Heart right ventricle (tissue), 16 donors: ENCODE measurements at regions not wholly inside any gene's neighbourhood (a gene's known extent, or its start where the extent isn't known, plus 50 kb on each side); places are given as distances from the start of the nearest gene placed in this dataset.

Experiments
- ATAC-seq, 8 donors: fragments of 200-7000 bp; cut with Tn5 transposase; one replicate each; pipeline ENCODE4 v1.9.1; 2020; ENCODE audit warnings: mild to moderate bottlenecking in 8 of 8, moderate library complexity in 8 of 8, moderate number of reproducible peaks in 1 of 8
- DNase-seq, 2 donors: peaks; one replicate each; pipeline ENCODE4 v3.0.0-alpha.2; 2020
- H3K27ac ChIP-seq, 10 donors: fragments of 200-600 bp; sonication (generic) in 2 of 10; one replicate each; pipeline versions ENCODE4 v1.5.0 to v1.8.0; 2020 to 2022; ENCODE audit warnings: mild to moderate bottlenecking in 3 of 10
- H3K27me3 ChIP-seq, 7 donors: fragments of 200-600 bp; one replicate each; pipeline ENCODE4 v1.8.0; 2021 to 2022; ENCODE audit warnings: mild to moderate bottlenecking in 2 of 7
- H3K36me3 ChIP-seq, 9 donors: fragments of 200-600 bp; sonication (generic) in 1 of 9; one replicate each; pipeline versions ENCODE4 v1.5.0 to v1.8.0; 2020 to 2022; ENCODE audit warnings: mild to moderate bottlenecking in 2 of 9
- H3K4me1 ChIP-seq, 9 donors: fragments of 200-600 bp; sonication (generic) in 1 of 9; one replicate each; pipeline versions ENCODE4 v1.5.0 to v1.8.0; 2020 to 2022; ENCODE audit warnings: mild to moderate bottlenecking in 4 of 9
- H3K4me3 ChIP-seq, 10 donors: fragments of 200-600 bp; sonication (generic) in 2 of 10; one replicate each; pipeline versions ENCODE4 v1.5.0 to v1.8.0; 2020 to 2022; ENCODE audit warnings: mild to moderate bottlenecking in 7 of 10, moderate library complexity in 2 of 10
- H3K9me3 ChIP-seq, 11 donors: fragments of 200-600 bp in 10 of 11; sonication (generic) in 2 of 11; one replicate each; pipeline versions ENCODE4 v1.5.0 to v1.8.0; 2013 to 2022; ENCODE audit warnings: mild to moderate bottlenecking in 2 of 11, control low read depth in 1 of 11, moderate library complexity in 1 of 11
- WGBS, 2 donors: extraction: QIAGEN DNeasy Blood & Tissue Kit; methylation state at CpG; one replicate each; pipeline ENCODE4 v1.1.7; 2013; ENCODE audit warnings: inconsistent platforms in 1 of 2; 5-methylcytosine and 5-hydroxymethylcytosine counted together
- intact Hi-C, 10 donors: fragments of 100-400 bp; cut with DNase I; formaldehyde crosslinking; loops; one replicate each; pipeline versions ENCODE4 v1.11.1 to v1.14.2; 2022
- TF ChIP-seq, protein P1 (sequence below), 9 donors: fragments of 200-600 bp; sonication (generic) in 2 of 9; IDR thresholded peaks; one replicate each; pipeline versions ENCODE4 v1.5.0 to v1.8.0; 2021 to 2022; ENCODE audit warnings: antibody characterized with exemption in 9 of 9, mild to moderate bottlenecking in 5 of 9, moderate library complexity in 1 of 9
- donor health status: Arrhythmogenic right ventricular cardiomyopathy.
- donor health status: ischemic (EF 13 %, LVEDD 7.1; RV severe dilation, severe dysfunction).
- donor health status: healthy with polysubstance abuse.
- donor health status: DM: no; HTN: yes; CAD: no.
- donor health status: DM: no; HTN: no; CAD: no.
- donor health status: ischemic (EF 25% LVEDD 6.9; RV normal size, moderate dysfunction).
- donor health status: ischemic (EF 25% LVEDD 5.7; RV mildly dilated, moderate dysfunction).
- donor health status: healthy.
- donor health status: DM: yes; HTN: yes; CAD: no.
- donor health status: Ischemic cardiomyopathy.
- donor health status: ischemic (EF 35%, LVEDD 5.7; RV mildly dilated, moderate dysfunction).
- donor health status: nonischemic (EF 11% LVEDD 7.7; RV severe dilation, severe dysfunction).
- donor health status: DM: yes; HTN: yes; CAD: no.
- donor health status: PGD.
- donor health status: ischemic (EF 29% LVEDD 5.4; RV normal size, mild dysfunction).
- donor health status: nonischemic (EF 23%, LVEDD 6.1; RV moderate dilation, normal function).

DNA sequence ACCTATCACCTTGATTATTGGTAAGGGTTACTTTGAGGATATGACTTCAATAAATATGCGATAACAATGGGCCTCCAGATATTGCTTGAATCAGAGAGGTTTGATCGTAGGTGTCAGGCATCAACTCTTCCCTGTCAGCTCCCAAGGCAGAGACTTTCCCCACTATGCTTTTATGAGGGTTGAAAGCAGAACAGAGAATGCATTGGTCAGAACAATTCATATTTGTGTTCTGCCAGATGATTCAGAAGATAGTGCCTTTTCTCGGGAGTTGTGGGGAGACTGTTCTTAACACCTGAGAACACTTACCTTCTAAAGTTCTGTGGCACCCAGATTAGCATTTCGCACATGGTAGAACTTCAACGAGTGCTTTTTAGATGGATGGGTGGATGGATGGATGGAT lies 386.3 kb upstream of the CADM1 start:
- 95 to 97% methylated on average over 5 of the region's 5 CpGs for WGBS, 2 donors
- Histone ChIP-seq H3K36me3 (no peaks in the 10 kb centered on the region), H3K9me3 (no peaks in the 10 kb centered on the region), H3K4me1 (peaks cover 0 to 10% (median 7%) of the 10 kb centered on the region in 9 donors), H3K4me3 (no peak overlapping the region), H3K27ac (no peak overlapping the region), H3K27me3 (peaks cover 0 to 3% (median 0%) of the 10 kb centered on the region in 7 donors)
- no peak for ATAC-seq
- TF ChIP-seq, protein P1, sequence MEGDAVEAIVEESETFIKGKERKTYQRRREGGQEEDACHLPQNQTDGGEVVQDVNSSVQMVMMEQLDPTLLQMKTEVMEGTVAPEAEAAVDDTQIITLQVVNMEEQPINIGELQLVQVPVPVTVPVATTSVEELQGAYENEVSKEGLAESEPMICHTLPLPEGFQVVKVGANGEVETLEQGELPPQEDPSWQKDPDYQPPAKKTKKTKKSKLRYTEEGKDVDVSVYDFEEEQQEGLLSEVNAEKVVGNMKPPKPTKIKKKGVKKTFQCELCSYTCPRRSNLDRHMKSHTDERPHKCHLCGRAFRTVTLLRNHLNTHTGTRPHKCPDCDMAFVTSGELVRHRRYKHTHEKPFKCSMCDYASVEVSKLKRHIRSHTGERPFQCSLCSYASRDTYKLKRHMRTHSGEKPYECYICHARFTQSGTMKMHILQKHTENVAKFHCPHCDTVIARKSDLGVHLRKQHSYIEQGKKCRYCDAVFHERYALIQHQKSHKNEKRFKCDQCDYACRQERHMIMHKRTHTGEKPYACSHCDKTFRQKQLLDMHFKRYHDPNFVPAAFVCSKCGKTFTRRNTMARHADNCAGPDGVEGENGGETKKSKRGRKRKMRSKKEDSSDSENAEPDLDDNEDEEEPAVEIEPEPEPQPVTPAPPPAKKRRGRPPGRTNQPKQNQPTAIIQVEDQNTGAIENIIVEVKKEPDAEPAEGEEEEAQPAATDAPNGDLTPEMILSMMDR (IDR thresholded peaks at IDR 0.05): no peak
- intact Hi-C loops: loop anchor here in 1 of 10 donors (10.0 kb wide), 1 partner anchor 96 kb away; no protein-coding TSS in a partner anchor
- DNase-seq: no peak

DNA sequence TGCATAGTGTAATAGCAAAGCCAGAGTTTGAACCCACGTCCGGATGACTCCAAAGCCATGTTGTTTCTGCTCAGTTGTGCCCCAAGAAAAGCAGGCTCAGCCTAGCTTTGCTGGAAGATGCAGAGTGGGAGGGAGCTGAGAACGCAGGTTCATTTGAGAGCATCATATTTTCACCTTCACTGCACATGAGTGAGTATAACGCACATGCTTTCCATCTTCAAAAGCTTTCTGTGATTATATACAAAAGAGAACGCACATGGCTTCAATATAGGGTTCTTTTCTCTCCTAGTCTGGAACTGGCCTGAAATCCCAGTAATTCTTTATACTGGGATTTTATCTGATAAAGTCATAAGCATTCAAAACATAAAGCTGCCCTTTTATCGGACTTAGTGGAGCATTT lies 385.5 kb upstream of the CADM1 start:
- peaks cover 0 to 18% (median 15%) of the 10 kb centered on the region in 9 donors for H3K4me1 ChIP-seq
- no peak for ATAC-seq
- peaks cover 0 to 3% (median 0%) of the 10 kb centered on the region in 7 donors for H3K27me3 ChIP-seq
- no peaks in the 10 kb centered on the region for H3K36me3 ChIP-seq
- WGBS, 2 donors: 92% methylated on average over 6 of the region's 6 CpGs
- TF ChIP-seq, protein P1 (IDR thresholded peaks at IDR 0.05): no peak
- no peak overlapping the region for H3K27ac ChIP-seq
- H3K9me3 ChIP-seq: no peaks in the 10 kb centered on the region
- DNase-seq: no peak
- intact Hi-C loops: loop anchor here in 1 of 10 donors (10.0 kb wide), 1 partner anchor 95 kb away; no protein-coding TSS in a partner anchor
- no peak overlapping the region for H3K4me3 ChIP-seq

DNA sequence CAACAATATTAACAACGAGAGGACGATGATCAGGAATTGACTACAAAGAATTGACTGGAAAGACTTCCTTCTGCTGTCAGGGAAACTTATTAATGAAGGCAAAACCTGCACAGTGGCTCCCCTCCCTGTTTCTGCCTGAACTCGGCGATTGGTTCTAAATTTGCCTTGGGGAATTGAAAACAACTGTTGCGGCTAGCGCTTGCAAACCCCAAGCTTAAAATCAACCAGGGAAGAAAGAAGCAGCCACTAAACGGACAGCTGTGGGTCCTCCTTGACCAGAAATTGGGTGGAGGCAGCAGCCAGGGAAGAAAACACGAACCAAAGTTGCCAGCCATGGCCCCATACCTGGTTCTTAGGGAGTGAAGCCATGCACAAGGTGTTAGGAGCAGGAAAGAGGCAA lies 383.5 kb upstream of the CADM1 start:
- Histone ChIP-seq H3K36me3 (no peaks in the 10 kb centered on the region), H3K27me3 (peaks cover 0 to 3% (median 0%) of the 10 kb centered on the region in 7 donors), H3K27ac (no peak overlapping the region), H3K4me3 (no peak overlapping the region), H3K9me3 (no peaks in the 10 kb centered on the region), H3K4me1 (peaks cover 0 to 33% (median 19%) of the 10 kb centered on the region in 9 donors)
- TF ChIP-seq, protein P1 (IDR thresholded peaks at IDR 0.05): no peak
- ATAC-seq: no peak
- WGBS, 2 donors: 91 to 92% methylated on average over 8 of the region's 8 CpGs
- intact Hi-C loops: no loop called here
- no peak for DNase-seq

DNA sequence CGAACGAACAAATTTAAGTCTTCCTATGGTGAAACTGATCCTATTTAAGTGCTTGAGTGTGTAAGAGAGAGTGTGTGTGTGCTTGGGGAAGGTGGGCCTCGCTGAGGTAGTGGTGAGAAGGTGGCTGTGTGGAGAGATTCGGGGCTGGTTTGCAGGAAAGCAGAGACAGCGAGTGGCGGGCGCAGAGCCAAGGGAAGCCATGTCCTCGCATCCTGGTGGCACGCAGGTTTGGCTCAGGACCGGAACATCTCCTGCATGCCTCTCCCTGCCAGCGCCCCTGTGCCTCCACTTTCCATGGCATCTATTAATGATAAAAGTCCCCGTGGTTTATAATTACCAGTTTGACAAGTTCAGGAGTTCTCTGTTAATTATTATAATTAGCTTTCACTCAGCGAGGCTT lies 383.1 kb upstream of the CADM1 start:
- intact Hi-C loops: no loop called here
- no peak for ATAC-seq
- H3K4me3 ChIP-seq: no peak overlapping the region
- H3K27ac ChIP-seq: no peak overlapping the region
- peaks cover 0 to 2% (median 0%) of the 10 kb centered on the region in 11 donors for H3K9me3 ChIP-seq
- no peaks in the 10 kb centered on the region for H3K36me3 ChIP-seq
- peaks cover 0 to 33% (median 19%) of the 10 kb centered on the region in 9 donors for H3K4me1 ChIP-seq
- WGBS, 2 donors: 93% methylated on average over 13 of the region's 13 CpGs
- DNase-seq: no peak
- TF ChIP-seq, protein P1 (IDR thresholded peaks at IDR 0.05): no peak
- H3K27me3 ChIP-seq: peaks cover 0 to 3% (median 0%) of the 10 kb centered on the region in 7 donors
